ENCODE measurements at regions not wholly inside any gene's neighbourhood (a gene's known extent, or its start where the extent isn't known, plus 50 kb on each side); places are given as distances from the start of the nearest gene placed in this dataset.

- TF ChIP-seq CTCF (conservative IDR thresholded peaks at IDR 0.05) (no peak), EZH2 (IDR thresholded peaks at IDR 0.05; ENCODE audit: low read depth) (no peak)
Measured at GRCh38 chr1:239619190-239619589, 232.8 kb downstream of the CHRM3 start.

Measured in PC-9 (cell line).